Panc1 (cell line): ENCODE measurements at regions not wholly inside any gene's neighbourhood (a gene's known extent, or its start where the extent isn't known, plus 50 kb on each side); places are given as distances from the start of the nearest gene placed in this dataset.

Experiments
- ATAC-seq: fragments of 200-7000 bp; cut with Tn5 transposase; 2 replicates; pipeline ENCODE4 v1.9.1; 2020; ENCODE audit warnings: mild to moderate bottlenecking, moderate library complexity
- BruUV-seq: library from RNA; stranded (reverse); fragments of 400-500 nt; replicated peaks from 2 replicates; lab custom pipeline; 2021; lab: Mats Ljungman, UMichigan
- CTCF ChIA-PET: fragments of 300-600 bp; sonication (Branson Sonifier 250); formaldehyde crosslinking; loops from one replicate; lab custom pipeline; 2022; ENCODE audit warnings: antibody characterized with exemption; lab: Charles Lee
- POLR2A ChIA-PET: fragments of 300-600 bp; sonication (Branson Sonifier 250); formaldehyde crosslinking; loops from one replicate; lab custom pipeline; 2022; ENCODE audit warnings: antibody characterized with exemption; lab: Charles Lee
- DNase-seq: peaks from one replicate; pipeline ENCODE4 v3.0.0-alpha.2; 2010; ENCODE audit warnings: low read depth, low spot score
- H3K27ac ChIP-seq: 2 replicates; pipeline ENCODE4 v1.5.1; 2011; ENCODE audit warnings: mild to moderate bottlenecking, low read length, inconsistent platforms
- H3K27me3 ChIP-seq: fragments of 200-500 bp; sonication (Bioruptor generic); 2 replicates; pipeline ENCODE4 v1.6.0; 2014; ENCODE audit warnings: low read length, inconsistent platforms; ENCODE audit not compliant: control insufficient read depth, insufficient read depth
- H3K36me3 ChIP-seq: fragments of 200-500 bp; sonication (Bioruptor generic); 2 replicates; pipeline ENCODE4 v1.5.1; 2014; ENCODE audit warnings: inconsistent platforms, mild to moderate bottlenecking, low read length, moderate library complexity; ENCODE audit not compliant: control insufficient read depth, insufficient read depth
- H3K4me1 ChIP-seq: 2 replicates; pipeline ENCODE4 v1.5.1; 2011; ENCODE audit warnings: inconsistent platforms, mild to moderate bottlenecking, low read length, moderate library complexity; ENCODE audit not compliant: control insufficient read depth, insufficient read depth
- H3K4me3 ChIP-seq, 2 experiments: 2 replicates each; pipeline ENCODE4 v1.5.1; 2011 to 2012; ENCODE audit warnings: low read depth in 2 of 2, low read length in 2 of 2, mild to moderate bottlenecking in 2 of 2, inconsistent platforms in 1 of 2, moderate library complexity in 1 of 2
- H3K9me3 ChIP-seq: fragments of 200-500 bp; sonication (Bioruptor generic); 2 replicates; pipeline ENCODE4 v1.5.1; 2014; ENCODE audit warnings: low read depth, mild to moderate bottlenecking, inconsistent platforms, low read length, moderate library complexity; ENCODE audit not compliant: control insufficient read depth, insufficient read depth
- CTCF ChIP-seq: fragments of 450-650 bp; IDR thresholded peaks from 2 replicates; pipeline ENCODE4 v1.5.1; 2017; ENCODE audit warnings: mild to moderate bottlenecking
- POLR2AphosphoS5 ChIP-seq: IDR thresholded peaks from 2 replicates; pipeline ENCODE4 v1.6.1; 2012; ENCODE audit warnings: mild to moderate bottlenecking, low read depth, low read length, moderate library complexity
- SIN3A ChIP-seq: IDR thresholded peaks from 2 replicates; pipeline ENCODE4 v1.6.1; 2012; ENCODE audit warnings: low read depth, mild to moderate bottlenecking, low read length, moderate library complexity, borderline replicate concordance; ENCODE audit not compliant: insufficient read depth
- TCF7L2 ChIP-seq: IDR thresholded peaks from 2 replicates; pipeline ENCODE4 v1.6.1; 2011; ENCODE audit warnings: mild to moderate bottlenecking, low read depth, low read length, inconsistent platforms
- in situ Hi-C: cut with HindIII; loops from 2 replicates; pipeline ENCODE4 v1.10.0; 2016; ENCODE audit warnings: low sequenced_read_pairs, low pct_unique_long_range_greater_than_20kb
- intact Hi-C: fragments of 100-400 bp; cut with micrococcal nuclease; formaldehyde crosslinking; loops from one replicate; pipeline ENCODE4 v1.10.0; 2022; ENCODE audit not compliant: unreplicated experiment
- TF ChIP-seq, protein P1 (sequence below), 2 experiments: IDR thresholded peaks; 2 replicates each; pipeline ENCODE4 v1.6.1; 2011 to 2012; ENCODE audit warnings: low read depth in 2 of 2, control low read depth in 1 of 2, low read length in 1 of 2, mild to moderate bottlenecking in 1 of 2, moderate library complexity in 1 of 2; ENCODE audit not compliant: insufficient read depth in 1 of 2

- CTCF ChIA-PET: no interaction called here
- in situ Hi-C loops: no loop called here
These were observed 158.1 kb upstream of the NR2F2 start for GRCh38 chr15:96172417-96172816.

DNA sequence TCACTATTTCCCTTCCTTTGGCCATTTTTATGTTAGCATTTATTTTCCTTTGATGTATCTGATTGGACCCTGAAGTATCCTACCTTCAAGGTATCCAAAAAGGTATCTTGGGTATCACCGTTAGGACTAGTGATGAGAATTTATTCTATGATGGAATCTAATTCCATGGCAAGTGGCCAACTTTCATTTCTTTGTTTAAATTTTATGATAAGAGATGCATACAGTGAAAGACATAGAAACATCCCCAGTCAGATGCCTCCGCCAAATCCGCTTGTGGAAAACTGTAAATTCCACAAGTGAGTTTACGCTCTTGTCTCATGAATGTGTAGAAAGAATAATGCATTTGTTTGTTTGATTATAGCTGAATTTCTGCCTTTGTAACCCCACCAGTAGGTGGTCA is 153.7 kb upstream of the NR2F2 start:
- Histone ChIP-seq H3K9me3 (no peaks in the 10 kb centered on the region), H3K27ac (no peak overlapping the region), H3K36me3 (no peaks in the 10 kb centered on the region), H3K4me1 (no peaks in the 10 kb centered on the region), H3K4me3 (no peak overlapping the region), H3K27me3 (no peaks in the 10 kb centered on the region)
- CTCF ChIA-PET: no interaction called here
- no TSS peak for BruUV-seq
- intact Hi-C loops: no loop called here
- POLR2A ChIA-PET: no interaction called here
- no peak for DNase-seq
- TF ChIP-seq POLR2AphosphoS5 (no peak), TCF7L2 (no peak), SIN3A (no peak), CTCF (no peak)
- TF ChIP-seq, protein P1, sequence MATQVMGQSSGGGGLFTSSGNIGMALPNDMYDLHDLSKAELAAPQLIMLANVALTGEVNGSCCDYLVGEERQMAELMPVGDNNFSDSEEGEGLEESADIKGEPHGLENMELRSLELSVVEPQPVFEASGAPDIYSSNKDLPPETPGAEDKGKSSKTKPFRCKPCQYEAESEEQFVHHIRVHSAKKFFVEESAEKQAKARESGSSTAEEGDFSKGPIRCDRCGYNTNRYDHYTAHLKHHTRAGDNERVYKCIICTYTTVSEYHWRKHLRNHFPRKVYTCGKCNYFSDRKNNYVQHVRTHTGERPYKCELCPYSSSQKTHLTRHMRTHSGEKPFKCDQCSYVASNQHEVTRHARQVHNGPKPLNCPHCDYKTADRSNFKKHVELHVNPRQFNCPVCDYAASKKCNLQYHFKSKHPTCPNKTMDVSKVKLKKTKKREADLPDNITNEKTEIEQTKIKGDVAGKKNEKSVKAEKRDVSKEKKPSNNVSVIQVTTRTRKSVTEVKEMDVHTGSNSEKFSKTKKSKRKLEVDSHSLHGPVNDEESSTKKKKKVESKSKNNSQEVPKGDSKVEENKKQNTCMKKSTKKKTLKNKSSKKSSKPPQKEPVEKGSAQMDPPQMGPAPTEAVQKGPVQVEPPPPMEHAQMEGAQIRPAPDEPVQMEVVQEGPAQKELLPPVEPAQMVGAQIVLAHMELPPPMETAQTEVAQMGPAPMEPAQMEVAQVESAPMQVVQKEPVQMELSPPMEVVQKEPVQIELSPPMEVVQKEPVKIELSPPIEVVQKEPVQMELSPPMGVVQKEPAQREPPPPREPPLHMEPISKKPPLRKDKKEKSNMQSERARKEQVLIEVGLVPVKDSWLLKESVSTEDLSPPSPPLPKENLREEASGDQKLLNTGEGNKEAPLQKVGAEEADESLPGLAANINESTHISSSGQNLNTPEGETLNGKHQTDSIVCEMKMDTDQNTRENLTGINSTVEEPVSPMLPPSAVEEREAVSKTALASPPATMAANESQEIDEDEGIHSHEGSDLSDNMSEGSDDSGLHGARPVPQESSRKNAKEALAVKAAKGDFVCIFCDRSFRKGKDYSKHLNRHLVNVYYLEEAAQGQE (IDR thresholded peaks at IDR 0.05; ENCODE audit: insufficient read depth in 1 of 2, low read depth in 2 of 2, low read length in 1 of 2): no peak
- no peak for ATAC-seq
- in situ Hi-C loops: no loop called here

More at GRCh38 chr15:96172417-96172816, 158.1 kb upstream of the NR2F2 start:
- no peaks in the 10 kb centered on the region for H3K4me1 ChIP-seq
- no TSS peak for BruUV-seq
- DNase-seq: no peak
- H3K9me3 ChIP-seq: no peaks in the 10 kb centered on the region
- H3K36me3 ChIP-seq: no peaks in the 10 kb centered on the region
- intact Hi-C loops: no loop called here
- POLR2A ChIA-PET: no interaction called here
- H3K4me3 ChIP-seq: no peak overlapping the region
- H3K27me3 ChIP-seq: no peaks in the 10 kb centered on the region
- ATAC-seq: no peak
- TF ChIP-seq POLR2AphosphoS5 (no peak), CTCF (no peak), TCF7L2 (no peak), SIN3A (no peak)
- TF ChIP-seq, protein P1 (IDR thresholded peaks at IDR 0.05; ENCODE audit: insufficient read depth in 1 of 2, low read depth in 2 of 2, low read length in 1 of 2): no peak
- H3K27ac ChIP-seq: no peak overlapping the region
